ENCODE measurements at regions not wholly inside any gene's neighbourhood (a gene's known extent, or its start where the extent isn't known, plus 50 kb on each side); places are given as distances from the start of the nearest gene placed in this dataset.

DNA sequence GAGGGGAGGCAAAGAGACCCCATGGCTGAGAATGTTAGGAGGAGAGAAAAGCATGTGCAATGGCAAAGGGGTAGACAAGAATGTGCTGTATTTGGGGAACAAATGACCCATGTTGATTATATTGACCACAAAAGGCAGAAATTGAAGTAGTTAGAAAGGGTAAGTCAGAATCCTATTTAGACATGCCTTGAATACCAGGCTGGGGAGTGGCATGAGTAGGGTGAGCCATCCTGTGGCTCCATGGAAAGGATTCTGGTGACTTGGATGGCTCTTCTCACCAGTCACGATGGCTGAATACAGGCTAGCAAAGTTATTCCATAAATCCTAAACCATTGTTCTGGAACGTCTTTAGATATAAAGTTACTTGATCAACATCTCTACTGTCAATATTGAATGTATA, 73.4 kb upstream of the MEF2C start:
- DNase-seq (ENCODE audit: low spot score): no peak

DNA sequence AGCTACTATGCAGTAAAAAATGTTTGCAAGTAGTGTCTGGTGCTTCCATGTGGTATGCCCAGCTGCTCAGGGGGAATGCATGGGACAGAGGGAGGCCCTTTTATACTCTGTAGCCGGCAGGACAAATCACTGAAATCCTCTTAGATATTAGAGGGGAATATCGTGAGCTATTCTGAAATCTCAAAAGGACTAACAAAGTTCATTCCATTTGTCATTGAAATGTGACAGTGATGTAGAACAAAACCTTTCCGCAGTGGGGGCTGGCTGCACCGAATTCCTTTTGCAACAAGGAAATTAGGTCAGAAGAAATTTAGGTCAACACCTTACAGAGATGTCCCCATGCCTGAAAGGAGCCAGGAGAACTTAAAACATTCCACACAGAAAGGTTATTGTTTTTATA, 72.4 kb upstream of the MEF2C start:
- DNase-seq (ENCODE audit: low spot score): no peak

DNA sequence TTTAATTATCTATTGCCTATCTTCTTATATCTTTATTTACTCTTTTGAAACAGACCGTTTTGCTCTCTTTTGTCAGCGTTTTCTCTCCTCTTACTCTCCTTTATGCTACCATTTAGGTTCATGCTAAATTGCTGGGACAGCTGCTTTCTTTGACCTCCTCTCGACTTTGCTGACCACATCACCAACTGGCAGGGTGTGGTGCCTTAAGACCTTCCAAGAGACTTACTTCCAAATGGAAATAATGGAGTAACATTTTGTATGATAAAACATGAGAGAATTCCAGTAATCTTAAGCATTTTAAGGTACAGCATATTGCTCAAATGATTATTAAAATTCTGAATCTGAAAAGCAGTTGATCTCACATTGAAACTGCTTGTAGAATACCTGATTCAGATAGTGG, 71.5 kb upstream of the MEF2C start:
- no peak for DNase-seq (ENCODE audit: low spot score)

DNA sequence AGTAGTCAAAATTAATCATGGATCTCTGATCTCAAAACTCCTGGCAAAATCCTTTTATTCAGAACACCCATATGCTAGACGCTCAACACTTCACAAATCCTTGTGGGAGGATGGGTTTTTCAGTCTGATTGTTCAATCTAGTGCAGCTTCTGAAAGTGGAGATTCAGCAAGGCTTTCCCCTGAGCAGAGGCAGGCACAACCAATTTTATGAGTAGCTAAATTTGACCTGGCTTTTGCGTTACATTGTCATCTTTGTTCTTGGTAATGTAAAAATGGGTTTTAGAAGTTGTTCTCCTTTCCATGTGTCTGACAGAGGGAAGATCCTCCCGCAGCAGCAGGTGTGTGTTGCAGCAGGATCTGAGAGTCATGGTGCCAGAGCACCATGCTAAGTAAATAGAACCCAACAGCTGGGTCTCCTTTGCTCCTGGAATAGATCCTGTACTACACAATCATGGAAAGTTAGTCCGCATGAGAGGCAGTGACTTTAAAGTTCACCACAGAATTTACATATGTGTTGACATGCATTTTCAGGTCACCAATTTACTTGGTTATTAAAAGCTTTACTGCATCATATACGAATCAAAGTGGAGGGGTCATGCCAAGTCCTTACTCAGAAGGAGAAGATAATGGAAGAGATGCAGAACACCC, 70.1 kb upstream of the MEF2C start:
- DNase-seq (ENCODE audit: low spot score): no peak

- DNase-seq (ENCODE audit: low spot score): no peak
Observed at GRCh38 chr5:88952344-88952743, 69.4 kb upstream of the MEF2C start.

GRCh38 chr5:88951457-88951856, 68.5 kb upstream of the MEF2C start:
- no peak for DNase-seq (ENCODE audit: low spot score)

- DNase-seq (ENCODE audit: low spot score): no peak
Observed at GRCh38 chr5:88948746-88949600, 66.0 kb upstream of the MEF2C start.

DNA sequence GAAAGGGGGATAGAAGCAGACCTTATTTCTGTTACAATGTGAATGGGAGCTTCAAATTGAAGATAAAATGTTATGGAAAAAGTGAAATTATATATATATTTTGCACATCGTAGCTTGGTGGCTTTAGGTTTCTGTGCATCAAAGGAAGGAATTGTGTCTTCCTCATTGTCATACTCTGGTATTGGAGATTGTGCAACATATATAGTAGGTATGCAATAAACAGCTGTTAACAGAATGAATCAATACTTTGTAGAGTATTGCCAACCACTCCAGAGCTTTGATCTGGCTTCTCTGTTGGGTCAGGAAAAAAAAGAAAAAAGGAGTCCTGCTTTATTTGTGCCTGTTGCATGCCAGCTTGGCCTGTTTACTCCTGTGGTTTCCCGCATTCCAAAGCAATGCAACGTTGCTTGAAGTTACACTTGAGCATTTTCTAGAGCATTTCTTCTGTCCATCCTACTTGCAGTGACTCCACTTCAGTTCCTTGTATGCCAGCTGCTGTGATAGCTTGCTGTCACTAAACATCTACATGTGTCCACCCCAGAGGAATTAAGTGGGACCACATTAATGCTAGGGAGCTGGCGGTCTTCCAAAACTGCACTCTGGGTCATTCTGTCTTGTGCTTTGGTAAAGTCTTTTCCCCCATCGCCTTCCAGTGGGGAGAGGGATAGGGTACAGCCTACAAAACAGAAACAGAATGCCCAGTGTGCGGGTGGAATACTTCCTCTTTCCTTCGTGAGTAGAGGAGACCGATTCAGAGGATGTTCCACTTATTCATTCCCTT, 62.0 kb upstream of the MEF2C start:
- no peak for DNase-seq (ENCODE audit: low spot score)

DNA sequence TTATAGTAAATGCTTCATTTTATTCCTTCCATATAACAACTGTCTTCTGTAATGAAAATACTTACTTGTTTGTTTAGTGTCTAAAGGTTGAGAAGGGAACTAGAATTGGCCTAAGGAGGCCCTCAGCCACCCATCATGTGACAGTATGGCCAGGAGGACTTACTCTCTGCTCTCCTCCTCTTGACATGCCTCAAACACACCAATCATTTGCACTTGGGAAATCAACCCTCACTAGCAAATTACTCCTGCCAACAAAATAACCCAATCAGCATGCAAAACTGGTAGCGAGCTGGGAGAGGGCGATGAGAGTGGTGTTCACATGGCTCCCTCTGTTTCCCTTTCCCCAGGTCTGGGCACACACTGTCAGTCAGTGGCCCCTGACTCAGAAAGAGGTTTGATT, 58.6 kb upstream of the MEF2C start:
- DNase-seq (ENCODE audit: low spot score): peak; percentile 26

- peak; percentile 26 for DNase-seq (ENCODE audit: low spot score)
Observed at GRCh38 chr5:88940713-88941112, 57.7 kb upstream of the MEF2C start.

- DNase-seq (ENCODE audit: low spot score): no peak
Observed at GRCh38 chr5:88939300-88939699, 56.3 kb upstream of the MEF2C start.

GRCh38 chr5:88938488-88938887, 55.5 kb upstream of the MEF2C start:
- no peak for DNase-seq (ENCODE audit: low spot score)

GRCh38 chr5:88937406-88937805, 54.4 kb upstream of the MEF2C start:
- no peak for DNase-seq (ENCODE audit: low spot score)

- no peak for DNase-seq (ENCODE audit: low spot score)
Observed at GRCh38 chr5:88934439-88934838, 51.5 kb upstream of the MEF2C start.
